Kidney (tissue), 13 donors: ENCODE measurements at regions not wholly inside any gene's neighbourhood (a gene's known extent, or its start where the extent isn't known, plus 50 kb on each side); places are given as distances from the start of the nearest gene placed in this dataset.
"Not testable (repeated sequence)": the region's sequence is repeated elsewhere in the genome, so short reads cannot be mapped to it uniquely, and the experiment has no call there.

Experiments used
- DNase-seq, 5 donors: peaks; one replicate each; pipeline ENCODE4 v3.0.0-alpha.2; 2013 to 2020
- FAIRE-seq: peaks from 2 replicates; lab custom pipeline; 2012; peaks lifted over from hg19 to GRCh38; lab: Jason Lieb, UNC
- H3K27ac ChIP-seq, 2 donors: one replicate each; pipeline ENCODE4 v1.7.0; 2013; ENCODE audit warnings: low read depth in 2 of 2, low read length in 2 of 2, inconsistent platforms in 1 of 2
- H3K27me3 ChIP-seq: one replicate; pipeline ENCODE4 v1.7.1; 2013; ENCODE audit warnings: low read length, inconsistent platforms; ENCODE audit not compliant: control insufficient read depth, insufficient read depth
- H3K36me3 ChIP-seq, 3 donors: one replicate each; pipeline versions ENCODE4 v1.7.0 to v1.7.1; 2013; ENCODE audit warnings: low read length in 3 of 3, control low read depth in 1 of 3, inconsistent platforms in 1 of 3; ENCODE audit not compliant: insufficient read depth in 3 of 3, control insufficient read depth in 2 of 3
- H3K4me1 ChIP-seq, 3 donors: one replicate each; pipeline versions ENCODE4 v1.7.0 to v1.7.1; 2013; ENCODE audit warnings: low read length in 3 of 3, inconsistent platforms in 1 of 3, low read depth in 1 of 3; ENCODE audit not compliant: control insufficient read depth in 2 of 3, insufficient read depth in 2 of 3
- H3K4me3 ChIP-seq, 3 donors: one replicate each; pipeline versions ENCODE4 v1.7.0 to v1.8.1; 2013; ENCODE audit warnings: low read length in 3 of 3, control low read depth in 1 of 3, inconsistent platforms in 1 of 3
- H3K9ac ChIP-seq, 3 donors: one replicate each; pipeline versions ENCODE4 v1.7.0 to v1.7.1; 2013; ENCODE audit warnings: low read length in 3 of 3, control low read depth in 1 of 3, inconsistent platforms in 1 of 3
- H3K9me3 ChIP-seq, 3 donors: one replicate each; pipeline versions ENCODE4 v1.7.0 to v1.7.1; 2013; ENCODE audit warnings: low read length in 3 of 3, control low read depth in 1 of 3, inconsistent platforms in 1 of 3; ENCODE audit not compliant: control insufficient read depth in 2 of 3, insufficient read depth in 1 of 3
- intact Hi-C: fragments of 100-400 bp; cut with DNase I; formaldehyde crosslinking; loops from one replicate; pipeline ENCODE4 v1.11.1; 2022
- TF ChIP-seq, protein P1 (sequence below): IDR thresholded peaks from 3 replicates; pipeline ENCODE4 v1.5.1; 2012; ENCODE audit warnings: mild to moderate bottlenecking, moderate library complexity, borderline replicate concordance; ENCODE audit not compliant: insufficient read depth; ENCODE audit errors: extremely low read depth
- donor health status: control.
- donor health status: control.
- donor health status: control.
- donor health status: control.
- donor health status: control.
- donor health status: DM: yes; HTN: yes; CAD: no.
- donor health status: Normal renal cell carcinoma (clear cell type).

DNA sequence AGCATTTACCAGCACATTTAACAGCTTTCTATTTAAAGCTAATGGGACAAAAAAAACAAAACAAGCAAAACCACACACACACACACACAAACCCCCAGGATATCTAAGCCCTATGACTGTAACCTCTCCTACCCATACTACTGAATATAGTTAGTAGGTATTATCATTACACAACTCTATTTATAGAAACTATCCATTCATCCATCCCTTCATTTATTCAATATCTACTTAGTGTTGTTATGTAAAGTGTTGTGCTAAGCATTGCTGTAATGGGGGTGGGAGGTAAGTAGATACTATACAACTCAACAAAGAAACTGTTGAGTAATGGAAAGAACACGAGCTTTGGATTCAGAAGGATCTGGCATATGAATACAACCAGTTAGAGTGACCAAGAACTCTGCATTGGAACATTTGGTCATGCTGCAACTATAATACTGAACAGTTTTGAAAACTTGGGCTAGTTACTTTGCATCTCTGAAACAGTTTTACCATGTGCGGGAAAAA is 82.3 kb upstream of the ZNF608 start:
- intact Hi-C loops: no loop called here
- DNase-seq: no peak
- H3K4me1 ChIP-seq: no peaks in the 10 kb centered on the region
- no peak overlapping the region for H3K4me3 ChIP-seq
- no peak overlapping the region for H3K27ac ChIP-seq
- H3K9me3 ChIP-seq: peaks cover 0 to 7% (median 0%) of the 10 kb centered on the region in 3 donors
- TF ChIP-seq, protein P1, sequence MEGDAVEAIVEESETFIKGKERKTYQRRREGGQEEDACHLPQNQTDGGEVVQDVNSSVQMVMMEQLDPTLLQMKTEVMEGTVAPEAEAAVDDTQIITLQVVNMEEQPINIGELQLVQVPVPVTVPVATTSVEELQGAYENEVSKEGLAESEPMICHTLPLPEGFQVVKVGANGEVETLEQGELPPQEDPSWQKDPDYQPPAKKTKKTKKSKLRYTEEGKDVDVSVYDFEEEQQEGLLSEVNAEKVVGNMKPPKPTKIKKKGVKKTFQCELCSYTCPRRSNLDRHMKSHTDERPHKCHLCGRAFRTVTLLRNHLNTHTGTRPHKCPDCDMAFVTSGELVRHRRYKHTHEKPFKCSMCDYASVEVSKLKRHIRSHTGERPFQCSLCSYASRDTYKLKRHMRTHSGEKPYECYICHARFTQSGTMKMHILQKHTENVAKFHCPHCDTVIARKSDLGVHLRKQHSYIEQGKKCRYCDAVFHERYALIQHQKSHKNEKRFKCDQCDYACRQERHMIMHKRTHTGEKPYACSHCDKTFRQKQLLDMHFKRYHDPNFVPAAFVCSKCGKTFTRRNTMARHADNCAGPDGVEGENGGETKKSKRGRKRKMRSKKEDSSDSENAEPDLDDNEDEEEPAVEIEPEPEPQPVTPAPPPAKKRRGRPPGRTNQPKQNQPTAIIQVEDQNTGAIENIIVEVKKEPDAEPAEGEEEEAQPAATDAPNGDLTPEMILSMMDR: no peak
- no peaks in the 10 kb centered on the region for H3K27me3 ChIP-seq
- H3K36me3 ChIP-seq: no peaks in the 10 kb centered on the region
- no peak overlapping the region for H3K9ac ChIP-seq
- no peak for FAIRE-seq

DNA sequence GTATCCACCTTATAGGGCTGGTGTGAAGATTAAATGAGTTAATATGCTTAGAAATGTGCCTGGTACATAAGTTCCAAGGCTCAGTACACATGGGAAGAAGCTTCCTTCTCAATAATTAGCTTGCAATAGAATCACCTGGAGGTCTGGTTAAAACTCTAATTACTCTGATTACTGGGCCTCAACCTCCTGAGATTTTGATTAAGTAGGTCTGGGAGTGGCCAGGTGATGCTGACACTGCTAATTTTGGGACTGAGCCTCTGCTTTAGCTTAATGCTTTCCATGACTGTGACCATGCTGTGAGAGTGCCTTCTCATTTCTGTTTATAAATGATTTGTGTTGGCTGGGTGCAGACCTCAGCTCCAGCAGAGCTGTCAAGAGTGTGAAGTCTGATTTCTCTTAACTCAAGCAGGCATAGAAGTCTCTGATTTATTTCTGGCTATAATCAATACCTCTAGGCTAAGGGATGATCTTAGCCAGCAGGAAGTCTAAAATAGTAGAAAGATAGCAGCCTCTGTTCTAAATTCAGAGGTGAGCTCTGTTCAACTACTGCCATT is 85.3 kb upstream of the ZNF608 start:
- Histone ChIP-seq H3K9me3 (peaks cover 0 to 7% (median 0%) of the 10 kb centered on the region in 3 donors), H3K27me3 (no peaks in the 10 kb centered on the region), H3K4me1 (no peaks in the 10 kb centered on the region), H3K9ac (no peak overlapping the region), H3K4me3 (no peak overlapping the region), H3K36me3 (no peaks in the 10 kb centered on the region), H3K27ac (no peak overlapping the region)
- TF ChIP-seq, protein P1: no peak
- intact Hi-C loops: no loop called here
- FAIRE-seq: no peak
- no peak for DNase-seq

DNA sequence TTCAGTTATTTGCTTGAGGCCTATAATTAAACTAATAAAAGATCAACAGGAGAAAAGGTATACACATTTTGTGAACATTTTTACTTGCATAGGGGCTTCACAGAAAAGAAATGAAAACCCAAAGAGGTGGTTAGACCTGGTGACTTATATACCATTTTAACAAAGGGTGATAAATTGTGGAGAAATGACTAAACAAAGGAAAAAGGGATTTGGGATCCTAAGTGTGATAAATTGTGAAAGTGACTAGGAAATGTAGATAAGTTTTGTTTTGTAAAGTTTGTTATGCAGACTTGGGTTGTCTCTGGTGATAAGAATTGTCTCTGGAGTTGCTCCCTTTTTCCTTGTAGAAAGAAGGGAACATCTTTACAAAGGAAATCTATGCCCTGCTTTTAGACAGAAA is 86.1 kb upstream of the ZNF608 start:
- no peak overlapping the region for H3K27ac ChIP-seq
- no peak overlapping the region for H3K4me3 ChIP-seq
- no peaks in the 10 kb centered on the region for H3K4me1 ChIP-seq
- no peaks in the 10 kb centered on the region for H3K27me3 ChIP-seq
- FAIRE-seq (no peak), DNase-seq (no peak)
- intact Hi-C loops: no loop called here
- H3K9me3 ChIP-seq: peaks cover 0 to 7% (median 0%) of the 10 kb centered on the region in 3 donors
- TF ChIP-seq, protein P1: no peak
- H3K36me3 ChIP-seq: no peaks in the 10 kb centered on the region
- no peak overlapping the region for H3K9ac ChIP-seq

DNA sequence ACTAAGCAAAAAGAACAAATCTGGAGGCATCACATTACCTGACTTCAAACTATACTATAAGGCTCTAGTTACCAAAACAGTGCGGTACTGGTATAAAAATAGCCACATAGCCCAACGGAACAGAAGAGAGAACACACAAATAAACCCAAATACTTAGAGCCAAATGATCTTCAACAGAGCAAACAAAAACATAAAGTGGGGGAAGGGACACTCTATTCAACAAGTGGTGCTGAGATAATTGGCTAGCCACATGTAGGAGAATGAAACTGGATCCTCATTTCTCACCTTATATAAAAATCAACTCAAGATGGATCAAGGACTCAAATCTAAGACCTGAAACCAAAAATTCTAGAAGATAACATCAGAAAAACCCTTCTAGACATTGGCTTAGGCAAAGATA is 89.9 kb upstream of the ZNF608 start:
- intact Hi-C loops, H3K4me3 ChIP-seq, DNase-seq, H3K4me1 ChIP-seq, FAIRE-seq, H3K36me3 ChIP-seq, H3K27me3 ChIP-seq, H3K27ac ChIP-seq, H3K9ac ChIP-seq, H3K9me3 ChIP-seq: not testable (repeated sequence)
